ENCODE measurements at regions not wholly inside any gene's neighbourhood (a gene's known extent, or its start where the extent isn't known, plus 50 kb on each side); places are given as distances from the start of the nearest gene placed in this dataset.

GRCh38 chr1:25103164-25103795, 129.0 kb downstream of the SYF2 start:
- DNase-seq: no peak

GRCh38 chr1:25100151-25100833, 132.0 kb downstream of the SYF2 start:
- DNase-seq: no peak

- DNase-seq: peak; percentile 30
Measured at GRCh38 chr1:25099343-25099951, 132.9 kb downstream of the SYF2 start.

- DNase-seq: no peak
Measured at GRCh38 chr1:25098717-25099116, 133.6 kb downstream of the SYF2 start.

GRCh38 chr1:25096307-25097150, 135.8 kb downstream of the SYF2 start:
- no peak for DNase-seq

- no peak for DNase-seq
Measured at GRCh38 chr1:25095635-25096200, 136.6 kb downstream of the SYF2 start.

- no peak for DNase-seq
Measured at GRCh38 chr1:25094995-25095394, 137.3 kb downstream of the SYF2 start.

GRCh38 chr1:25094229-25094628, 138.1 kb downstream of the SYF2 start:
- DNase-seq: no peak

GRCh38 chr1:25091658-25092057, 140.6 kb downstream of the SYF2 start:
- no peak for DNase-seq

- no peak for DNase-seq
Measured at GRCh38 chr1:25090707-25091422, 141.4 kb downstream of the SYF2 start.

- no peak for DNase-seq
Measured at GRCh38 chr1:25089772-25090171, 142.5 kb downstream of the SYF2 start.

- no peak for DNase-seq
Measured at GRCh38 chr1:25088946-25089345, 143.4 kb downstream of the SYF2 start.

GRCh38 chr1:25088180-25088701, 144.1 kb downstream of the SYF2 start:
- DNase-seq: no peak

GRCh38 chr1:25086518-25087079, 145.7 kb downstream of the SYF2 start:
- DNase-seq: no peak

- no peak for DNase-seq
Measured at GRCh38 chr1:25084407-25084806, 147.9 kb downstream of the SYF2 start.

- DNase-seq: no peak
Measured at GRCh38 chr1:25083481-25084345, 148.6 kb downstream of the SYF2 start.

- no peak for DNase-seq
Measured at GRCh38 chr1:25082995-25083394, 149.3 kb downstream of the SYF2 start.

GRCh38 chr1:25082216-25082899, 149.9 kb downstream of the SYF2 start:
- no peak for DNase-seq

GRCh38 chr1:25081496-25081895, 150.8 kb downstream of the SYF2 start:
- DNase-seq: no peak

All from midbrain (tissue), 1 donor.